Stimulated activated CD8-positive, alpha-beta memory T cell treated with anti-CD3 and anti-CD28 coated beads, Interleukin-4, amount 100 ng/mL, for 4 hours (primary cell): ENCODE measurements at regions not wholly inside any gene's neighbourhood (a gene's known extent, or its start where the extent isn't known, plus 50 kb on each side); places are given as distances from the start of the nearest gene placed in this dataset.

ENCODE experiments used
- DNase-seq, 2 donors: peaks; one replicate each; pipeline ENCODE4 v3.0.0-alpha.2; 2020; ENCODE audit warnings: low read depth in 2 of 2, low spot score in 1 of 2

DNA sequence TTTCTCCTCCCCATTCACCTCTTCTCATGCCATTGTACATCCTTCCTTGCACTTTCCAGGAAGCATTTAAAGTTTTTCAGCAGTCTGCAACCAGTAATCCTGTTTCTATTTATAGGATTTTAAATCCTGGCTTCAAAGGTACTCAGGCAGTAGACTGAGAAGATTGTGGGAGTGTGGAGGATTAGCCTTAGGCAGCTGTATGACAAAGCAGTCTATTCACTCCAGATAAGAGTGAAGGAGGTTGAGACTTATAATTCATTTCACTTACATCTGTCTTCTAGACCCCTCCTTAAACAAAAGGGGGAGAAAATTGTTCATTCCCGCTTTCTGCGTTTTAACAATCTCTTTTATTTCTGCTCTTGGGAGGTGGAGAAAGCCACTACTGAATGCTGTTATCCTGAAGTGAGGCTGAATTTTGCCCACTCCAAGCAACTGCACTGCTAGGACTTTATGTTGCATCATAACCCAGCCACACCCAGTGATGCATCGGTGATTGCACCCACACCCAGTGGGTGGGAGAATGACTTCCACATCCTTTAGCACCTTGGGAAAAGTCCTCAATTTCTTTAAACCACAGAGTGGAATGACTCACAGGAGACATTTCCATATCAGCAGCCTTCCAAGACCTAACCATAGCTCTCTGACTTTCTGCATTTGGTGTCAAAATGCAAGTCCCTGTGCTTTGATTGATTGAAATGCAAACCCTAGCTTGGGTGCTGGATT, 382.5 kb upstream of the ATP2B1 start:
- no peak for DNase-seq

DNA sequence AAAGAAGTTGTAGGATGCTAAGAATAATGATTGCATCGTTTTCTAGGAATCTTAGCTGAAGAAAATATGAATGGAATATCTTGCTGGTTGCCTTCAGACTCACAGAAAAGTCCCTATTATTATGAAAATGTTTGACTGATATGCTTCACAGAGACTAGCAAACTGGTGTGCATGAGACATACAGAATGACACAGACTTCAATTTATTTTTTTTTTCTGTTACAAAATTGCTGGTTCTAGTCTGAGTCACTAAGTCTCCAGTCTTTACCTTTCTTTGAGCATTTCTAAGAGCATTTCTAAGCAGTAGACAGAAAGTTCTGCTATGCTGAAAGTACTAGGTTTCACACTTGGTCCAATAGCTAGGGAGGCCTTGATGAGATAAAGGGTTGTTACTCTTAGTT, 377.6 kb upstream of the ATP2B1 start:
- no peak for DNase-seq

DNA sequence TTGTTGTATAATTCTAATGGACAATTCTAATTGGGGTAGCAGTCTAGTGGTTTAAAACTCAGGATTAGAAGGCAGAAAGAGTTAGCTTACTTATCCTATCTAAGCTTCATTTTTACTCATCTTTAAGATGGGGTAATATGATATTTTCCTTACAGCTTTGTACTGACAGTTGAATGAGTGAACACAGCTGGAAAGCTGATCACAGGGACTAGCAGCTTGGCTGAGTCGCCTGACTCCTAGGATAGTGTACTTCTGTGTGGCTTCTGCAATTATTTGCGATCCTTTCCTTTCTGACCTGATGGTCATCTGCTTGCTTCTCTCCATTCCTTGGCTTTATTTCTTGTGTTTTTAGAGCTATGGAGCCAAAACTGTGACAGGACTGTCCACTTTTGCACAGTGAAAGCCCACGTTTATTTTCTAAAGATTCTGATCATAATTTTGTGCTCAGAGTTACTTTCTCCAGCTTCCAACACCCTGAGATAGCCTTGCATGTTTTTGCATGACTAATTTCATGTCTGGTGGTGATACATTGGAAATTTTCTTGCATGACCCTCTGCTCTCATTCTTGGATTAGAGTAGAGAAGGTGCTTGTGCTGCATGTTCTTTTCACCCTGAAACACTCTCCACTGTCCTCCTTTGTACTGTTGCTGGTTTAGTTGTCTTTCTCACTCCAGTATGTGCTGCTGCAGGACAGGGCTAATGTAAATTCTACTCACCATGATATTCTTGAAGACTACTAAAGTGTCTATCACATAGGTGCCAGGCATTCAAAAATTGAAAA, 377.0 kb upstream of the ATP2B1 start:
- DNase-seq: no peak

DNA sequence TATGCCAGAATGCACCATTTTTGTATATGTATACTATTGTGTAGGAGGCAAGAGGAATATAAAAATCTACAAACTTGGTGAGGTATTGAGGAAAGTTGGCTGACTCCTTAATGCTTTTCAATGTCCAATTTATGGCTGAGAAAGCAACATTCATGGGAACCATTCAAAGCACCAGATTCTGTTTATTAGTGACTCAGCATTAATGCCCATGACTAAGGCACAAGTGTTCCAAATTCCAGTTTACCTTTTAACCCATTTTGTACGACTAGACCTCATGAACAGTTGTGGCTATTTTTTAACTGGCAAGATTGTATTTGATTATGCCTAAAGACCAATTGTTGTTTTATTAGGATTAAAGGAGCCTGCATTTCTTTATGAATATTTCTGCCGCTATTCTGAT, 375.4 kb upstream of the ATP2B1 start:
- no peak for DNase-seq

DNA sequence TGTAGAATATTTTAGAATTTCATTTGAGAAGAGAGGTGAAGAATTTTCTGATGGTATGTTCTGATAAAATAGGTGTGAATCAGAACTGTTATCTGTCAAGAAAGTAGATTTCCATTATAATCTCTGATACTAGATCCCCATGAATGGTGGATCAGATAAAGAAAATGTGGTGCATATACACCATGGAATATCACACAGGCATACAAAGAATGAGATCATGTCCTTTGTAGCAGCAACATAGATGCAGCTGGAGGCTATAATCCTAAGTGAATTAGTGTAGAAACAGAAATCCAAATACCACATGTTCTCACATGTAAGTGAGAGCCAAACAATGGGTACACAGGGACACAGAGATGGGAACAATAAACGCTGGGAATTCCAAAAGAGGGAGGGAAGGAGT, 372.0 kb upstream of the ATP2B1 start:
- no peak for DNase-seq

DNA sequence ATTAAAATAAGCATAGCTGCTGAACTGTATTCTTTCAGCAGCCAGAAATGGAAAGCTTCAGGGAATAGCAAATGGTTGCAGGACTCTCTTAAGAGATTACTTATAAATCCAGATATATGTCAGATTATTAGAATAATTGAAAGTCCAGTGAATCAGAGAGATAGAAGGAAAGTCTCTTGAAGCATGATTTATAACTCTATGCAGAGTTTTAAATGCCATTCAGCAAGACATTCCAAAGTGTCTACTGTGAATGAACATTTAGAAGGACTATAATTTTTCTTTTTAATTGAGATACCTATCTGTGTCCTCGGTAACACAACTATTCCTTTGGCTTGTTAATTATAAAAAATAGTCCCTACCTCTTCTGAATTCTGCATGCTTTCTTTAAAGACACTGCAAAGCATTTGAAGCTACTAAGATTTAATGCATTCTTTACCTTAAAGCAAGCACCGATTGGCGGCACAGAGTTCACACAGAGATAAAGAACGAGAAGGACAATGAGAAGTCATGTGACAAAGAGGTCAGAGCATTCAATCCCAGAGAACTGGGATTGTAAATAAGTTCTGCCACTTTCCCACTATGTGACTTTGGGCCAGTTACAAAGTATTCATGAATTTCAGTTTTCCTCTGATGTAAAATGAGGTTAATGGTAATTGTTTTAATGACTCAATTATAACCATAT, 371.0 kb upstream of the ATP2B1 start:
- no peak for DNase-seq

DNA sequence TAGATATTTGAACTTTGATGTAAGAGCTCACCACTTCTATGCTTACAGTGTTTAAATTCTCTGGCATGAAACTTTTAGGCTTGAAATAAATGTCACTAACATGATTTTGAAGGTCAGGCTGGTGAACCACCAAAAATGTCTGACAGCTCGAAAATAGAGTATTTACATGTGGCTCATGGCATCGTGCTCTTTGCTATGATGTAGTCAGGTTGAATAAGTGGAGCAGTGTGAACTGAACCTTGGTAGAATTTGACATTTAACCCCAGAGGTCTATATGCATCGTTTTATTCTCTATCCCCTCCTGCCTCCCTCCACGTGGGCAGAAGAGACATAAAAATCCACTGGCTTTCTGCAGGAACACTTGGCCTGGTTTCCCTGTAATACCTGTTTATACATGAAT, 369.7 kb upstream of the ATP2B1 start:
- no peak for DNase-seq

DNA sequence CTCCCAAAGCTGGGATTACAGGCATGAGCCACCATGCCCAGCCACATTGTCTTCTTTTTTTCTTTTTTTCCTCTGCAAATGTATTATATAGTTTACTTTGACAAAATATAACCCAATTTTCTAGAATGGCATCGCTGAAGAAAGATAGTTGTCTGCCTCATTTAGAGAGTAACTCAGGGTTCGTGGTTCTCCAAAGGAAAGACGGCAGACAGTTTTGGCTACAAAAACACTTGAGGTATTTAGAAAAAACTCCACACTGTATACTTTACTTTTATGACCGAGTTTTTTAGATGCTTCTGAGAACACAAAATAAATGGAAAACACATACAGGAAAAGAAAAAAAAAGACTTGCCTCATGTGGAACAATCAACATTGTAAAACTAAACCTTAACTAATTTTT, 369.1 kb upstream of the ATP2B1 start:
- DNase-seq: no peak

DNA sequence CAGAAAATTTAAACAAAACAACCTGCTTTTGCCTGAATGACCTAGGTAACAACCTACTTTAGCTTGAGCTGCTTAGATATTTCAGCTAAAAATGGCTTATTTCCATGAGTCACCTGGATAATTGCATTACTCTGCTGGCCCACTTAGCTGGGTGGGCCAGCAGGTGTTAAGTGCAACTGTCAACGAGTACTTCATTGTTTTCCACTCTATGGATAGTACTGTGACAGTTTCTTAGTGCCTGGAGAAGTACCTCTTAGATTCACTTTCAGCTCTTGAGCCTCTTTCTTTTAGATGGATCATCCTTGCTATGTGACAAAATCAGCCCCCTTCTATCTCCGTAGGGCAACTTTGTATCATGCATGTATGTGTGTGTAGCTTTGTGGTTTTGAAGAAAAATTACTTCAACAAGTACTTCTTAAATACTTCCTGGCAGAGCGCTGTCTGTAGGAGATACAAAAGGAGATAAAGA, 368.2 kb upstream of the ATP2B1 start:
- no peak for DNase-seq

DNA sequence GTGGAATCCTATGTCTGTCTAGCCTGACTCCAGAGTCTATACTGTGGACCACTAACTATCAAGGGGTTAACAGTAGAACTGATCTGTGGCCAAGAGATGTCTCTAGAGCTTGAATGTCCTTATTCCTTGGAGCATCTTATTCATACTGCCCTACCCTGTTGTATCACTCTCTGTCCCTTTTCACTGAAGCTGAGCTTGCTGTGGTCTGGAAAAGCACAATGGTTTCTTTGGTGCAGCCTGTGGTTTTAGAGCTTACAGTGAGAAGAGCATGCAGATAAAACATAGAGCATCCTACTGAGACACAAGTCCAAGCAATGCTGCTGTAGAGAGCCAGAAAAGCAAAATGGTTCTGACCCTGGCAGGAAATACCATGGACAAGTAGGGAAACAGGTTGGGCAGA, 367.0 kb upstream of the ATP2B1 start:
- no peak for DNase-seq

DNA sequence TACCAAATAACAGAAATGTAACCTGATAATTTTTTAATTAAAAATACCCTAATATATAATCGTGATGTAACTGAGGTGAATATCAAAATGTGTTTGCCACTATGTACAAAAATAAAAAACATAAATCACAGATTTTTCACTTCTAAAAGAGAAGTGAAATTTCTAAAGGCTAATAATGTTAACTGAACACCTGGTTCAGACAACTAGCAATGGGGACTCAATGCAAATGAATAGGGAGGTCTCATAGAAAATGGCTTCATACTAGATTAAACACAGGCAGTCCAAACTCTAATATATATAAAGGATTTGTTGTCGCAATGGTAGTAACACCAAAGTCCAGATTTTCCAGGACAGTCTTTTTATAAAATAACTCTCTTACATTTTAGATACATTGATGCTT, 365.4 kb upstream of the ATP2B1 start:
- DNase-seq: no peak

DNA sequence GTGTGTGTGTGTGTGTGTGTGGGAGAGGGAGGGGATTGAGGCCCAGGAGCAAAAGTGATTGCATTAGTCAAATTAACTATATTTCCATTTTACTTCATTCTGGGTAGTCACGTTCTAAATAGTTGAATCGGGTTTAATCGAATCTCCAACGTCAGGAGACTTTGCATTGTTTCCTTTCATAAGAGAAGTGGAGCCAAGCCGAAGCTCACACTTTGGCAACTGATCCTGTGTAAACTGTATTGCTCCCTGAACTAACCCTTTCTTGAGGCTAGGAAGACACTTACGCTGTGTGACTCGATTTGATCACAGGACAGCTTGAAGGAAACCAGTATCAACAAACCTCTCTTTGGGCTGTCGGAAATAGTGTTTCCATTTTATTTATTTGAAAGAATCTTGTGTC, 363.4 kb upstream of the ATP2B1 start:
- DNase-seq: no peak

DNA sequence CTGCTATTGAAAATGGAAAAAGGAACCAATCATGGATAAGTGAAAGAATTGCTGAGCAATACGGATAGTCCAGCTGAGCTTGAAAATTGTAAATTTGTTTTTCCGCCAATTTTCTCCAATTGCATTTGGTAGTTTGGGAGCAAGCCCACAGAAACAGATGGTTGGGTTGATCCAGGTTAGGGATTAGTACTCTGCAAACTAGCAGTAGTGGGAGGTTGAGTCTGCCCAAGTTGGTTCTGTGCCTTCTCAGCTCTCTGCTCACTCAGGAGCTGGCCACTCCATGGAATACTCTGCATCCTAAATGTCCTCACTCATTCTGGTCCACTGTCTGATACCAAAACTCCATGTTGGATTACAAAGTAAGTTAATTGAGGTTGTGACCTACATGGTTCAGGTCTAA, 361.1 kb upstream of the ATP2B1 start:
- no peak for DNase-seq

DNA sequence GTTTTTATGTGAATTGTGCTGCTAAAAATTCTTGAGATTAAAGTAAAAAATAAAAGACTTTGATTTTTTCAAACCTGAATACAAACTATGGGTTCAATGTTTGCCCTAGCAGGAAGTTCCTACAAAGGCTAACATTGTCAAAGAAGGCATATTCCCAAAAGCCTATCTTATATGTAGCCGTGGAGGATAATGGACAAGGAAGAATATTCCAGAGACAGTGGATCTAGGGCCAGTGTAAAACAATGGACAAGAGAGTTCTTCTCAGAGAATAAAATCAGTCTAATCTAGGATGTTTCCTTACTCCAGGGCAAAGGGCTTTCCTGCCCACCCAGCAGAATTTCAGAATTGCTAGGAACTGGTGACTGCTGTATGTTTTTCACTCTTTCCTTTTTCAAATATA, 359.2 kb upstream of the ATP2B1 start:
- no peak for DNase-seq

DNA sequence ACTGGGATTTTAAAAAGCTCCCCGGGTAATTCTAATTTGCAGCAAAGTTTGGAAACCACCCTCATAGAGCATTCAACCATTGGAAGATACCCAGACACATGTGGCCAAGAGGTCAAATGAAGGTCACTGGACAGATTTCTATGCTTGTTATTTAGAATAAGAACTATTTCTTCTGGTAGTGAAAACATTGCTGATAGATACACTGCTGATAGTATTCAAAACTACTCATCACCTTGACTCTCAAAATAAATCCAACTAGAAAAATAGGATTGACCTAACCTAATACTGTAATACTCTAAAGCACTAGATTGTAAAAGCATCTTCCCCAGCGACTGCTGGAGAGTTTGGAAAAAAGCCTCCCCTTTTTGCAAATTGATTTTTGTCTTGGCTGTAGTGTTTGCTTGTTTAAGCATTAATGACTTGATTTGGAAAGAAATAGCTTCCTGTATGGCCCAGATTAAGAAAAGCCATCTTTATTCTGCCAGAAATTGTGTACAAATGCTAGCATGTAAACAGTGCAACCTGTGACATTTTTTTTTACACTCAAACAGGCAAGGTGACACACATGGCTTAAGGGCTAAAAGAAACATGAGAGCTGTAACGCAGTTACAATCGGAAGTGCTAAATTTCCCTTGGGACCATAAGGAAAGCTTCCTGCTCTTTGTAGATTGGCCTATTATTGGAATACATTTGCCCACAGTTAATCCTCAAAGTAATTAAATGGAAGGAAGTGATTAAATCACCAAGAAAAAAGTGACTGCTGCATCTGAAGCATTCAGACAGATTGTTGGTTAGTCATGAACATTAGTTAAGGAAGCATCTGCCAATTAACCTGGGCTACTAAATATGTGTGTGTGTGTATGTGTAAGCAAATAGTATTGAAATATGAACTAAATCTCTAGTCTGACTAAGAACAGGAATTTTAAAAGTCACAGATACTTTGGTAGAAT, 356.5 kb upstream of the ATP2B1 start:
- no peak for DNase-seq

DNA sequence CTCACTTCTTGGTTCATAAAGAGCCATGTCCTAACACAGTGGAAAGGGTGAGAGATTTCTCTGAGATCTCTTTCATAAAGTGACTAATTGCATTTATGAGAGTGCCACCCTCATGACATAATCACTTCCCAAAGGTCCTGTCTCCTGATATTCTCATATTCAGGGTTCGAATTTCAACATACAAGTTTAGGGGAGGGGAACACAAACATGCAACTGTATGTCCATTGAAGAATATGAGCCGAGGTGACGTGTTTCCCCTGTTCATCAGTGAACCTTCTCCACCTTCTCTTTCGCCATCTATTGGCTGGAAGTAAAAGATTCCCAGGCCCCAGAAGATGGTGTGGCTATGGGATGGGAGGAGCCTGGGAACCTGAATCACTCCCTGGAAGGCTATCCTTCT, 354.2 kb upstream of the ATP2B1 start:
- no peak for DNase-seq

DNA sequence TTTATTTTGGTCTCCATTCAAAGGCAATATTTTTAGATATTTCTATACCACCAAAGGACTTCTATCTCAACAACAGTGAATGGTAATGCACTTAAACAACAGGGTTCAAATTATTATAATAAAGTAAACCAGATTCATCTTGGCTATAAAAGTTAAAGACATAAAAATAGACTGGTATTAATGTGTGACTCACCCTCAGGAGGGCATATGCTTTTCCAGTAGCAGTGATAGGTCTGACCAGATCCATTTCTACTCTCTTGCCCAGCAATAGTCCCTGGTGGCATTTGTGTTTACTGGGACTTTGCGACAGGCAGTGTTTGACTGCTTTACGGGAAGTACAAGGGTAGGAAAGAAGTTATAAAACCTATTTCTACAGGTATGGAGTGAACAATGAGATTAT, 353.2 kb upstream of the ATP2B1 start:
- DNase-seq: no peak

DNA sequence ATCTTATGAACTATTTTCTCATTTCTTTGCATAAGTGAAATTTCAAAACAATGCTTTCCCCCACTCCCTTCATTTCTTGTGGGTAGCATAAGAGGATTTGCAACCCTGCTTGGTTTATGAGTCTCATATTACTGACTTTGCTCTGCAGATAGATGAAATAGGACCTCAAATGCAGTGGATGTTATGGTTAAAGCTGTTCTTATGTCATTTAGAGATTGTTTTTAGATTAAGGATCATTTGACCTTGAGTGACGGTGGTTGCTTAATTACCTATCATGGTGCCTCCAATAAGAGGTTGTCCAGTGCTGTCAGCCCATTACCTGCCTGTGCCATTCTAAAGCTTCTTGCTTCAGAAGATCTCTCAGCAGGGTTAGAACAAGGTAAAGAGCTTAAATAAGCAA, 351.4 kb upstream of the ATP2B1 start:
- DNase-seq: no peak

DNA sequence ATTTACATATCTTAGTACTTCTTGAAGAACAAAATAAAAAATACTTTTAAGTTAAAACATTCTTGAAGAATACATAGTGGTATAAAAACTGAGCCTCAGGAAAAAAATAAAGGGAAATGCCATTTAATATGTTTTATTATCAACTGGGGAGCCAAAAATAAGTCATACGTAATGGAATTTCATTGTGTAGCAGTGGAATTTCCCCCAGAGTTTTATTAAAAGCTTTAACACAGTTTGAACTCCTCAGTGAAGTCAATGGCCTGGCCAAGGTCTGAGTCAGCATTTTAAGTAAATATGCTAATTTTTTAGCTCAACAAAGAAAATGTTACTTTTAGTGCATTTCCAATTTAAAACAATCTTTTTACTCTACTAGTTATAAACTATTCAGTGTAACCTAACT, 350.1 kb upstream of the ATP2B1 start:
- no peak for DNase-seq

DNA sequence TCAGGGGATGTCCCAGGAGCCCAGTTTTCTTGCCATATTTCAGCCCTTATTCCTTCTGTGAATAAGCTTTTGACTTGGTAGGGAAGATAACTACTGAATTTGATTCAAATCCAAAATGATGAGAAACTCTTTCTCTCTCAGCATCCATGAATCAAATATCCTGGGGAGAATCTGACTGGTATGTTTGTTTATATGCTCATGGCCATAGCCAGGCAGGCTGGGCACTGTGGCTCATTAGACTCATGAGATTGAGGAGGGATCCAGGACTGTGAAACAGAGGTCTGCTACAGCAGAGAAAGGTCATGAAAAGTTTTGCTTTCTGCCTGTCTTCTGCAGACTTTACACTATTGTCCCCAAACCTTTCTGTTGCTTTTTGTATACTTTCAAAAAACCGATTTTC, 346.4 kb upstream of the ATP2B1 start:
- DNase-seq: no peak

DNA sequence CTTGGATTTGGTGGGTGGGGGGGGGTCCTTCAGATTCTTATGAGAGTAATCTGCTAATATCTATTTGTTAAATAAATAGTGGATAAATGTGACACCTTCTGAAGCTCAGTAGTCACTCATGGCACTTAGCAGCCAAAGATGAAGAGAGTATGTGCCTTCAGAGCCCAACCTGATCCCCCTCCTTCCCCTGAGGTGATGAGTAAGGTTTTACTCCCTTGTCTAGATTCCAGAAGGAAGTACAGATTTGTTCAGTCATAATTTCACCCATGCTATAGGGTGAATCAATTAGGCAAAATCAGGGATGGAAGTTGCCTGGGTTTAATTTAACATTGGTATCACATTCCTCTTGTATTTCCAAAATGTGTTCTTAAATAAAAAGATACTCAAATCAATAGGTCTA, 340.3 kb upstream of the ATP2B1 start:
- DNase-seq: no peak
